ENCODE measurements at regions not wholly inside any gene's neighbourhood (a gene's known extent, or its start where the extent isn't known, plus 50 kb on each side); places are given as distances from the start of the nearest gene placed in this dataset.
"Not testable (repeated sequence)": the region's sequence is repeated elsewhere in the genome, so short reads cannot be mapped to it uniquely, and the experiment has no call there.

GRCh38 chr7:81186691-81187090 is 267.8 kb upstream of the SEMA3C start:
- in situ Hi-C loops (cut with HindIII; ENCODE audit: low sequenced_read_pairs): no loop called here
- DNase-seq (ENCODE audit: low read depth): no peak
- no peak for TF ChIP-seq CTCF (IDR thresholded peaks at IDR 0.05; ENCODE audit: low read depth, low read length, missing control alignments)
- H3K4me3 ChIP-seq (ENCODE audit: low read depth, low read length): no peak overlapping the region

- no peak overlapping the region for H3K4me3 ChIP-seq (ENCODE audit: low read depth, low read length)
- no peak for TF ChIP-seq CTCF (IDR thresholded peaks at IDR 0.05; ENCODE audit: low read depth, low read length, missing control alignments)
- in situ Hi-C loops (cut with HindIII; ENCODE audit: low sequenced_read_pairs): no loop called here
- DNase-seq (ENCODE audit: low read depth): no peak
Observed at GRCh38 chr7:81185072-81185471, 266.2 kb upstream of the SEMA3C start.

GRCh38 chr7:81183326-81183725 is 264.5 kb upstream of the SEMA3C start:
- DNase-seq (ENCODE audit: low read depth): no peak
- no peak for TF ChIP-seq CTCF (IDR thresholded peaks at IDR 0.05; ENCODE audit: low read depth, low read length, missing control alignments)
- H3K4me3 ChIP-seq (ENCODE audit: low read depth, low read length): no peak overlapping the region
- in situ Hi-C loops (cut with HindIII; ENCODE audit: low sequenced_read_pairs): no loop called here

- in situ Hi-C loops (cut with HindIII; ENCODE audit: low sequenced_read_pairs); H3K4me3 ChIP-seq (ENCODE audit: low read depth, low read length); DNase-seq (ENCODE audit: low read depth): not testable (repeated sequence)
Observed at GRCh38 chr7:81182056-81182455, 263.2 kb upstream of the SEMA3C start.

GRCh38 chr7:81181066-81181465 is 262.2 kb upstream of the SEMA3C start:
- no peak for DNase-seq (ENCODE audit: low read depth)
- no peak for TF ChIP-seq CTCF (IDR thresholded peaks at IDR 0.05; ENCODE audit: low read depth, low read length, missing control alignments)
- H3K4me3 ChIP-seq (ENCODE audit: low read depth, low read length): no peak overlapping the region
- in situ Hi-C loops (cut with HindIII; ENCODE audit: low sequenced_read_pairs): no loop called here

- in situ Hi-C loops (cut with HindIII; ENCODE audit: low sequenced_read_pairs): no loop called here
Observed at GRCh38 chr7:81180573-81180972, 261.7 kb upstream of the SEMA3C start.

More at GRCh38 chr7:81180573-81180972, 261.7 kb upstream of the SEMA3C start:
- H3K4me3 ChIP-seq (ENCODE audit: low read depth, low read length): no peak overlapping the region
- TF ChIP-seq CTCF (IDR thresholded peaks at IDR 0.05; ENCODE audit: low read depth, low read length, missing control alignments): no peak
- DNase-seq (ENCODE audit: low read depth): no peak

Data from astrocyte of the cerebellum (primary cell).